HG02798 (cell line): ENCODE measurements at regions not wholly inside any gene's neighbourhood (a gene's known extent, or its start where the extent isn't known, plus 50 kb on each side); places are given as distances from the start of the nearest gene placed in this dataset.
A peak's percentile ranks its signal among the peaks of the same experiment; 100 is the strongest.
"Not testable (repeated sequence)": the region's sequence is repeated elsewhere in the genome, so short reads cannot be mapped to it uniquely, and the experiment has no call there.

Source experiments
- ATAC-seq: cut with Tn5 transposase; IDR thresholded peaks from one replicate; pipeline ENCODE4 v1.9.1; 2021; ENCODE audit warnings: mild to moderate bottlenecking; ENCODE audit not compliant: unreplicated experiment, poor library complexity

GRCh38 chr6:4258733-4259132 lies 123.4 kb upstream of the ECI2 start:
- ATAC-seq = no peak

- no peak for ATAC-seq
These were observed 121.6 kb upstream of the ECI2 start for GRCh38 chr6:4256969-4257368.

GRCh38 chr6:4253604-4254231 lies 118.3 kb upstream of the ECI2 start:
- no peak for ATAC-seq

GRCh38 chr6:4252445-4252844 lies 117.1 kb upstream of the ECI2 start:
- ATAC-seq = not testable (repeated sequence)

- no peak for ATAC-seq
These were observed 115.3 kb upstream of the ECI2 start for GRCh38 chr6:4250645-4251044.

- ATAC-seq = not testable (repeated sequence)
These were observed 108.5 kb upstream of the ECI2 start for GRCh38 chr6:4243832-4244231.

- no peak for ATAC-seq
These were observed 107.9 kb upstream of the ECI2 start for GRCh38 chr6:4243237-4243636.

- ATAC-seq = no peak
These were observed 107.2 kb upstream of the ECI2 start for GRCh38 chr6:4242601-4243000.

- no peak for ATAC-seq
These were observed 104.8 kb upstream of the ECI2 start for GRCh38 chr6:4240148-4240547.

- ATAC-seq = no peak
These were observed 89.9 kb upstream of the ECI2 start for GRCh38 chr6:4225161-4225872.

GRCh38 chr6:4224067-4224978 lies 88.9 kb upstream of the ECI2 start:
- no peak for ATAC-seq

GRCh38 chr6:4220558-4220957 lies 85.2 kb upstream of the ECI2 start:
- no peak for ATAC-seq

- not testable (repeated sequence) for ATAC-seq
These were observed 83.4 kb upstream of the ECI2 start for GRCh38 chr6:4218619-4219317.

GRCh38 chr6:4212588-4212987 lies 77.2 kb upstream of the ECI2 start:
- ATAC-seq = no peak

GRCh38 chr6:4210629-4211419 lies 75.4 kb upstream of the ECI2 start:
- peak; percentile 77 for ATAC-seq

- ATAC-seq = no peak
These were observed 73.8 kb upstream of the ECI2 start for GRCh38 chr6:4209196-4209595.

- ATAC-seq = no peak
These were observed 72.8 kb upstream of the ECI2 start for GRCh38 chr6:4208158-4208557.

GRCh38 chr6:4203642-4204417 lies 68.5 kb upstream of the ECI2 start:
- ATAC-seq = not testable (repeated sequence)

GRCh38 chr6:4192627-4193026 lies 57.3 kb upstream of the ECI2 start:
- ATAC-seq = no peak
